NCI-H510A treated with DMSO at 0.1 percent for 48 hours (cell line): ENCODE measurements at regions not wholly inside any gene's neighbourhood (a gene's known extent, or its start where the extent isn't known, plus 50 kb on each side); places are given as distances from the start of the nearest gene placed in this dataset.

Experiments used
- DNase-seq: peaks from one replicate; lab custom pipeline; 2025; lab: John Stamatoyannopoulos, UW

GRCh38 chr2:138846216-138846821, 66.1 kb upstream of the NXPH2 start:
- DNase-seq, result peak; percentile 60

DNA sequence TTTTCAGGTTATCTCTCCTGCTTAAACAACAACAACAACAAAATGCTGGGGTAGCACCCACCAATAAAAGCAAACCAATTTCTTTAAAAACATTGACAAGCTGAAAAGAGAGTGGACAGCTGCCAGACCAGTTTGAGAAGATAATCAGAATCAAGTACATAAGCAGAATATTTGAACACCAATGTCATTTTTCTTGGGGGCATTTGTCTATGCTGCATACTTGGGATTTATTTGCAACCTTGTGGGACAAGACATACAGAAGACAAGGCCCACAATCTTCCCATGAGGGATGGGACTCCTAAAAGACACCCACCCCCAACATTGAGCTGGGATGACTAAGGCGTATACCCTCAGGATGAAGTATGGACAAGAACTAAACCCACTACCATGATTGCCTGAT, 62.2 kb upstream of the NXPH2 start:
- DNase-seq, result no peak

- DNase-seq, result no peak
Measured at GRCh38 chr2:138841459-138841858, 61.3 kb upstream of the NXPH2 start.

- DNase-seq, result no peak
Measured at GRCh38 chr2:138838851-138839620, 58.8 kb upstream of the NXPH2 start.

DNA sequence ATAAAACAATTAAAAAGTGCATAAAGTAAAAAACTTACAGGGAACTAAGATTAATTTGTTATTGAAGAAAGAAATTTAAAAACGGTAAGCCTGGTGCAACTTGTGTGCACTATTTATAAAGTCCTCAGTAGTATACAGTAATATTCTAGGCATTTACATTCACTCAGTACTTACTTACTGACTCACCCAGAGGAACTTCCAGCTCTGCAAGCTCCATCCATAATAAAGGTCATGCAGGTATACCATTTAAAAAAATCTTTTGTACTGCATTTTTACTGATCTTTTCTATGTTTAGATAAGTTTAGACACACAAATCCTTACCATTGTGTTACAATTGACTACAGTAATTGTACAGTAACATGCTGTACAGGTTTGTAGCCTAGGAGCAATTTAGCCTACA, 51.5 kb upstream of the NXPH2 start:
- no peak for DNase-seq

- DNase-seq, result no peak
Measured at GRCh38 chr2:138831154-138831553, 51.0 kb upstream of the NXPH2 start.

- DNase-seq, result no peak
Measured at GRCh38 chr2:138830547-138830946, 50.4 kb upstream of the NXPH2 start.
